ENCODE measurements at regions not wholly inside any gene's neighbourhood (a gene's known extent, or its start where the extent isn't known, plus 50 kb on each side); places are given as distances from the start of the nearest gene placed in this dataset.

DNA sequence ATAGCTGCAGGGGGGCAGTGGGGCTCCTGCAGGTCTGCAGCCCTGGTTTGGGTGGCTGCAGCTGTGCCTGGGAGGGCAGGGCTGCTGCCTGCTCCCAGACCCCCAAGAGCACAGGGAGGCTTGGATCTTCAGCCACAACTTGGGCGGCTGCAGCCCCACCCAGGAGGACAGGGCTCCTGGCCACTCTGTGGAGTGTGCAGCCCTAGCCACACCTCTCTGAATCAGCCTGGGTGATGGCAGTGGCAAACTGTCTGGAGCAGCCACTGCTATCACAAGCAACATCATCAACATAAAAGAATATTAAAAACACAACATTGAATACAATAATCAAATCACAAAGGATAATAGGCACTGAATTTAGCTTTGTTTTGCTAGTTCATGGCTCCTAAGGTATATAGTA lies 164.9 kb upstream of the SLC27A6 start:
- ChIA-PET POLR2A (no interaction called here), CTCF (no interaction called here)
- no peak overlapping the region for H3K27ac ChIP-seq (ENCODE audit: insufficient read depth, low read depth, low read length)
- H3K9me1 ChIP-seq (replicated peaks; ENCODE audit: control insufficient read depth, extremely low read depth, insufficient read depth, low read length): no peaks in the 10 kb centered on the region
- TF ChIP-seq EZH2 (IDR thresholded peaks at IDR 0.05; ENCODE audit: borderline replicate concordance, low read depth, low read length, severe bottlenecking) (no peak), POLR2AphosphoS5 (IDR thresholded peaks at IDR 0.05; ENCODE audit: insufficient read depth, low read depth, low read length) (no peak), MYC (IDR thresholded peaks at IDR 0.05; ENCODE audit: low read depth, low read length) (no peak), JUN (IDR thresholded peaks at IDR 0.05; ENCODE audit: borderline replicate concordance, insufficient read depth, insufficient read length, low read depth) (no peak), POLR2A (IDR thresholded peaks at IDR 0.05; ENCODE audit: low read depth, low read length) (no peak), GATA2 (IDR thresholded peaks at IDR 0.05; ENCODE audit: insufficient read depth, insufficient read length, low read depth, low read length) (no peak), FOS (IDR thresholded peaks at IDR 0.05; ENCODE audit: borderline replicate concordance, insufficient read depth, low read length) (no peak), CTCF (IDR thresholded peaks at IDR 0.05; ENCODE audit: extremely low read depth in 1 of 2, insufficient read depth in 1 of 2, low read depth in 1 of 2, low read length in 2 of 2) (no peak)
- TF ChIP-seq, protein P1, sequence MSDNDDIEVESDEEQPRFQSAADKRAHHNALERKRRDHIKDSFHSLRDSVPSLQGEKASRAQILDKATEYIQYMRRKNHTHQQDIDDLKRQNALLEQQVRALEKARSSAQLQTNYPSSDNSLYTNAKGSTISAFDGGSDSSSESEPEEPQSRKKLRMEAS (IDR thresholded peaks at IDR 0.05; ENCODE audit: insufficient read depth, insufficient read length): no peak
- DNase-seq (ENCODE audit: low read depth, low spot score) (no peak), FAIRE-seq (no peak)
- H3K9me3 ChIP-seq (replicated peaks; ENCODE audit: control insufficient read depth, insufficient read depth, low read length): no peaks in the 10 kb centered on the region
- H2AFZ ChIP-seq (ENCODE audit: low read depth, low read length): no peak overlapping the region
- intact Hi-C loops (cut with micrococcal nuclease) (no loop called here), dilution Hi-C loops (cut with MboI; ENCODE audit: extremely low pct_ligation_motif_present, low sequenced_read_pairs) (no loop called here)
- H3K4me3 ChIP-seq (replicated peaks in 1 of 3; ENCODE audit: insufficient read depth in 1 of 3, low read depth in 1 of 3, low read length in 3 of 3): no peak overlapping the region
- H3K79me2 ChIP-seq (ENCODE audit: control insufficient read depth, insufficient read depth, low read length): no peaks in the 10 kb centered on the region
- H3K27me3 ChIP-seq (ENCODE audit: control insufficient read depth in 2 of 2, insufficient read depth in 2 of 2, low read length in 2 of 2): no peaks in the 10 kb centered on the region
- H3K4me1 ChIP-seq (ENCODE audit: control insufficient read depth, extremely low read depth, insufficient read depth, low read length): peaks cover 6% of the 10 kb centered on the region
- BruUV-seq (replicated peaks): no TSS peak
- no peak overlapping the region for H3K9ac ChIP-seq (replicated peaks; ENCODE audit: extremely low read depth, insufficient read depth, low read length)
- no peaks in the 10 kb centered on the region for H3K36me3 ChIP-seq (ENCODE audit: control insufficient read depth in 2 of 2, extremely low read depth in 1 of 2, insufficient read depth in 2 of 2, low read length in 2 of 2)
- H4K20me1 ChIP-seq (replicated peaks; ENCODE audit: control insufficient read depth, extremely low read depth, insufficient read depth, low read length): no peaks in the 10 kb centered on the region
- H3K4me2 ChIP-seq (ENCODE audit: insufficient read depth, low read length): no peak overlapping the region

All from endothelial cell of umbilical vein (primary cell).